Adrenal gland (tissue), 9 donors: ENCODE measurements at regions not wholly inside any gene's neighbourhood (a gene's known extent, or its start where the extent isn't known, plus 50 kb on each side); places are given as distances from the start of the nearest gene placed in this dataset.
"Not testable (repeated sequence)": the region's sequence is repeated elsewhere in the genome, so short reads cannot be mapped to it uniquely, and the experiment has no call there.

Experiments used
- DNase-seq, 7 donors: peaks; one replicate each; pipeline ENCODE4 v3.0.0-alpha.2; 2019 to 2020
- H3K27ac ChIP-seq, 5 donors: fragments of 200-600 bp; sonication (generic) in 4 of 5; 1 replicate in 3 of 5; 2 replicates in 2 of 5; pipeline versions ENCODE4 v1.5.1 to v1.8.0; 2016 to 2020; ENCODE audit warnings: mild to moderate bottlenecking in 1 of 5
- H3K27me3 ChIP-seq: fragments of 200-600 bp; 2 replicates; pipeline ENCODE4 v1.8.0; 2021
- H3K36me3 ChIP-seq, 2 donors: fragments of 200-600 bp; replicated peaks in 1 of 2; 1 replicate in 1 of 2; 2 replicates in 1 of 2; pipeline versions ENCODE4 v1.5.1 to v1.8.0; 2018 to 2022
- H3K4me1 ChIP-seq, 2 donors: fragments of 200-600 bp; replicated peaks in 1 of 2; 1 replicate in 1 of 2; 2 replicates in 1 of 2; pipeline versions ENCODE4 v1.5.1 to v1.8.0; 2018 to 2021
- H3K4me3 ChIP-seq, 4 donors: fragments of 200-600 bp; sonication (generic) in 3 of 4; one replicate each; pipeline ENCODE4 v1.5.1; 2016 to 2018
- H3K9me3 ChIP-seq, 3 donors: fragments of 200-600 bp; sonication (generic) in 1 of 3; replicated peaks in 1 of 3; 1 replicate in 2 of 3; 2 replicates in 1 of 3; pipeline versions ENCODE4 v1.5.1 to v1.8.0; 2016 to 2021
- POLR2A ChIP-seq, 2 donors: fragments of 450-650 bp; IDR thresholded peaks; one replicate each; pipeline ENCODE4 v1.6.1; 2017; ENCODE audit warnings: antibody characterized with exemption in 2 of 2, mild to moderate bottlenecking in 2 of 2, moderate library complexity in 1 of 2
- WGBS, 4 donors: extraction: QIAGEN DNeasy Blood & Tissue Kit in 2 of 4; methylation state at CpG; one replicate each; pipeline versions ENCODE4 v1.1.5 to v1.1.7; 2013 to 2017; 5-methylcytosine and 5-hydroxymethylcytosine counted together
- intact Hi-C, 2 donors: fragments of 100-400 bp; cut with DNase I; formaldehyde crosslinking; loops; one replicate each; pipeline versions ENCODE4 v1.14.1 to v1.15.0; 2022 to 2023
- TF ChIP-seq, protein P1 (sequence below), 6 experiments: fragments of 450-650 bp in 4 of 6; fragments of 200-600 bp in 2 of 6; sonication (generic) in 1 of 6; IDR thresholded peaks; 1 replicate in 5 of 6; 2 replicates in 1 of 6; pipeline versions ENCODE4 v1.5.1 to v1.8.0; 2016 to 2021; ENCODE audit warnings: antibody characterized with exemption in 6 of 6, mild to moderate bottlenecking in 2 of 6, moderate library complexity in 1 of 6
- donor health status: healthy with polysubstance abuse.
- donor health status: Bipolar disorder and iron deficiency.
- donor health status: DM: yes; HTN: yes; CAD: no.
- donor health status: DM: no; HTN: no; CAD: no.
- donor health status: DM: no; HTN: no; CAD: no.

DNA sequence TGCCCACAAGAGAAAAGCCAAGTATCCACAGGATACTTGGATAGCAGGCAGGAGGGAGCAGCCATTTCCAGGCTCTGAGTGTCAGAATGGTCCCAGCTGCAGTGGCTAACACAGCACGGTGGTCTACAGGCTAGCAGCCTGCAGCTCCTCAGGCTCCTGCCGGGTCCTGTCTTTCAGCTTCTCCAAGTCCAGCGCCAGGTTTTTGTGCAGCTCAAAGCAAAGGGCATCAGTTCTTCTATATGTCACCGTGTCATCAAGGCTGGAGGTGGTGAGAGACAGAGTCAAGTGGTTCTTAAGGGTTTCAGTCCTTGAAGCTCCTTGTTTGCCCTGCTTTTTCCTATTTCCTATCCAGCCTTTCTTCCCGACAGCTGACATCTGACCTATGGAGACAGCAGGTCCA is 188.6 kb downstream of the NUFIP1 start:
- no peak overlapping the region for H3K27ac ChIP-seq
- TF ChIP-seq, protein P1, sequence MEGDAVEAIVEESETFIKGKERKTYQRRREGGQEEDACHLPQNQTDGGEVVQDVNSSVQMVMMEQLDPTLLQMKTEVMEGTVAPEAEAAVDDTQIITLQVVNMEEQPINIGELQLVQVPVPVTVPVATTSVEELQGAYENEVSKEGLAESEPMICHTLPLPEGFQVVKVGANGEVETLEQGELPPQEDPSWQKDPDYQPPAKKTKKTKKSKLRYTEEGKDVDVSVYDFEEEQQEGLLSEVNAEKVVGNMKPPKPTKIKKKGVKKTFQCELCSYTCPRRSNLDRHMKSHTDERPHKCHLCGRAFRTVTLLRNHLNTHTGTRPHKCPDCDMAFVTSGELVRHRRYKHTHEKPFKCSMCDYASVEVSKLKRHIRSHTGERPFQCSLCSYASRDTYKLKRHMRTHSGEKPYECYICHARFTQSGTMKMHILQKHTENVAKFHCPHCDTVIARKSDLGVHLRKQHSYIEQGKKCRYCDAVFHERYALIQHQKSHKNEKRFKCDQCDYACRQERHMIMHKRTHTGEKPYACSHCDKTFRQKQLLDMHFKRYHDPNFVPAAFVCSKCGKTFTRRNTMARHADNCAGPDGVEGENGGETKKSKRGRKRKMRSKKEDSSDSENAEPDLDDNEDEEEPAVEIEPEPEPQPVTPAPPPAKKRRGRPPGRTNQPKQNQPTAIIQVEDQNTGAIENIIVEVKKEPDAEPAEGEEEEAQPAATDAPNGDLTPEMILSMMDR (IDR thresholded peaks at IDR 0.05), result no peak
- no peak for TF ChIP-seq POLR2A (IDR thresholded peaks at IDR 0.05)

DNA sequence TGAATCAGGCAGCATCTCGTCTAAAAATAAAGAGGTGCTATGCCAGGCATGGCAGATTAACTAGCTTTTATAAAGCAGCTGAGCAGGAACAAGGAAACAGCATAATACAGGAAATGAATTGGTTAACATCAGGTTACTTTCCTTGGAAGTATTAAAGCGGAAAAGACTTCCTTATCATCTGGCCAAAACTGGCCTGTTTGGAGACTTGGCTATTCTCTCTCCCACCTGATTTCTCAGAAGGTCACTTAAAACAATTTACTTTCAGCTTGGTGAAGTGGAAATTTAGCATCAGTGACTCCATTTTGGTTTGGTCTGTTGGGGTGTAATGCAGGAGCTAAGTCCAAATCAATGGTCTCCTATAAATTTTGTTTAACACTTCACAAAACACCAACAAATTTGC is 191.6 kb downstream of the NUFIP1 start:
- Histone ChIP-seq H3K4me3 (no peak overlapping the region), H3K27ac (no peak overlapping the region), H3K9me3 (no peaks in the 10 kb centered on the region), H3K36me3 (no peaks in the 10 kb centered on the region), H3K27me3 (no peaks in the 10 kb centered on the region), H3K4me1 (no peaks in the 10 kb centered on the region)
- intact Hi-C loops, result no loop called here
- DNase-seq, result no peak
- 81 to 86% (median 86%) methylated on average over 2 of the region's 2 CpGs for WGBS, 4 donors
- TF ChIP-seq POLR2A (IDR thresholded peaks at IDR 0.05), result no peak
- TF ChIP-seq, protein P1 (IDR thresholded peaks at IDR 0.05), result no peak

More for the DNA sequence above, 188.6 kb downstream of the NUFIP1 start:
- no peaks in the 10 kb centered on the region for H3K27me3 ChIP-seq
- H3K36me3 ChIP-seq, result no peaks in the 10 kb centered on the region
- WGBS, 4 donors, result 87 to 97% (median 90%) methylated on average over 5 of the region's 5 CpGs
- no peak overlapping the region for H3K4me3 ChIP-seq
- no peaks in the 10 kb centered on the region for H3K9me3 ChIP-seq
- intact Hi-C loops, result no loop called here
- no peaks in the 10 kb centered on the region for H3K4me1 ChIP-seq
- DNase-seq, result no peak

DNA sequence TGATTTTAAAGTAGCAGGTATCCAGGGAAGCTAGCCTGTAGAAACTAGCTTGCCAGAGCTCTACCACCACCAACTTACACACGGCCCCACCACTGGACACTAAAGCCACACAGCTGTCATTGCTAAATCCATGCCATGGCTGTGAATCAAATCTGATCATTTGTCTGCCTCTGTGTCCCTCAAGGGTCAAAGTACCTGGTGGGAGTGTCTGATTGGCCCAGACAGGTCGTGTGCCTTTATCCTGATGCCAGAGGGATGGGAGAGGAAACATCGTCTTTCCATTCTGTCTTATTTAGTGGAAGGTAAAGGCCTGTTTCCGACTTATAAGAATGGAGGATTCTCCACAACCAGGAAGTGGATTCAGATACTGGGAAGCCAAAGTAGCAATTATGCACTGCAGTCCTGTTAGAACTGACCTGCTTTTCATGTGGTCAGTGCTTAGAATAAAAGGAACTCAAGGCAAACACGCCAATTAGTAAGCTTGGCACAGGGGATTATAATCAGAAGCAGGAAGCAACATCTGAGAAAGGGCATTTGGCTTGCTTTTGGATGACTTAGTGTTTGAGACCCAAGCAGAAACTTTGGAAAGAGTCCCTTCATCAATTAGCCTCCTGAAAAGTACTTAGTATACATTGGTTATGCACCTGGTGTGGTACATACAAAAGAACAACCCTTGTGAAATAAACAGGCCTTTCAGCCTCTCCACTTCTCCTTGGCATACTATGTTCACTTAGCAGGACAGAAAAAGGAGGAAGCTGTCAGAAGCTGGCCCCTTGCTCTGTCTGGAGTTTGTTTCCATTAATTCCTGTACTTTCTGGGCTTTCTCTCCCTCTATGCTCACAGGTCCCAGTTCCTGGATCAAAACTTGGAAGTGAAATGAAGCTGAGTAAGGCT is 192.4 kb downstream of the NUFIP1 start:
- H3K9me3 ChIP-seq, result no peaks in the 10 kb centered on the region

DNA sequence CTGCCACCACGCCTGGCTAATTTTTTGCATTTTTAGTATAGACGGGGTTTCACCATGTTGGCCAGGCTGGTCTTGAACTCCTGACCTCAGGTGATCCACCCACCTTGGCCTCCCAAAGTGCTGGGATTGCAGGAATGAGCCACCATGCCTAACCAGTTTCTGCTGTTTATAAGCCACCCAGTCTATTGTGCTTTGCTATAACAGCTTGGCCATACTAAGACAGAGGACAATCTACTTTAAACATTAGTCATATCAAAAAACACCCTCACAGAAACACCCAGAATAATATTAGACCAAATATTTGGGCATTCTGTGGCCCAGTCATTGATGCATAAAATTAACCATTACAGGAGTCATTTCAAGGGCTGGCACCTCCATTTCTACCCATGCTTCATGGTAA is 193.2 kb downstream of the NUFIP1 start:
- DNase-seq, H3K27me3 ChIP-seq, H3K4me3 ChIP-seq, H3K36me3 ChIP-seq, H3K4me1 ChIP-seq, intact Hi-C loops, H3K27ac ChIP-seq, H3K9me3 ChIP-seq: not testable (repeated sequence)
- 91 to 100% (median 96%) methylated on average over 2 of the region's 2 CpGs for whole genome bisulfite sequencing, 4 donors

More for the DNA sequence above, 192.4 kb downstream of the NUFIP1 start:
- Histone ChIP-seq H3K27ac (no peak overlapping the region), H3K4me3 (no peak overlapping the region), H3K36me3 (no peaks in the 10 kb centered on the region), H3K4me1 (no peaks in the 10 kb centered on the region), H3K27me3 (no peaks in the 10 kb centered on the region)
- TF ChIP-seq POLR2A (IDR thresholded peaks at IDR 0.05), result no peak
- TF ChIP-seq, protein P1 (IDR thresholded peaks at IDR 0.05), result no peak
- intact Hi-C loops, result no loop called here
- 81 to 99% (median 92%) methylated on average over 3 to 5 of the region's 5 CpGs for WGBS, 4 donors
- no peak for DNase-seq

DNA sequence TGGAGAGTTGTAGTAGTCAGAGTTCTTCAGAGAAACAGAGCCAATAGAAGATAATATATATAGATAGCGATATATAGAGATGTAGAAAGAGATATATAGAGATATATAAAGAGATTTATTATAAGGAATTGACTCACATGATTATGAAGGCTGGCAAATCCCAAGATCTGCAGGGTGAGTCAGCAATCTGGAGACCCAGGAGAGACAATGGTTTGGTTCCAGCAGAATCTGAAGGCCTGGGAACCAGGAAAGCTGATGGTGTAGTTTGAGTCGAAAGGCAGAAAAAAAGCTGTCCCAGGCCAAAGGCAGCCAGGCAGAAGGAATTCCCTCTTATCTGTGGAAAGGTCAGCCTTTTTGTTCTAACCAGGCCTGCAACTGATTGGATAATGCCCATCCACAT is 194.1 kb downstream of the NUFIP1 start:
- intact Hi-C loops, result no loop called here
- 80 to 90% (median 84%) methylated on average over 2 of the region's 2 CpGs for WGBS, 4 donors
- TF ChIP-seq, protein P1 (IDR thresholded peaks at IDR 0.05), result no peak
- TF ChIP-seq POLR2A (IDR thresholded peaks at IDR 0.05), result no peak

More for the DNA sequence above, 194.1 kb downstream of the NUFIP1 start:
- Histone ChIP-seq H3K36me3 (no peaks in the 10 kb centered on the region), H3K27ac (no peak overlapping the region), H3K9me3 (no peaks in the 10 kb centered on the region), H3K27me3 (no peaks in the 10 kb centered on the region), H3K4me3 (no peak overlapping the region), H3K4me1 (no peaks in the 10 kb centered on the region)
- DNase-seq, result no peak
